ELF-1 (cell line): ENCODE measurements at regions not wholly inside any gene's neighbourhood (a gene's known extent, or its start where the extent isn't known, plus 50 kb on each side); places are given as distances from the start of the nearest gene placed in this dataset.

Experiments
- DNase-seq: peaks from one replicate; pipeline ENCODE4 v3.0.0-alpha.2; 2016; ENCODE audit warnings: low read depth, low spot score

- DNase-seq = no peak
These were observed 74.7 kb downstream of the SDC1 start for GRCh38 chr2:20150110-20150706.

GRCh38 chr2:20149703-20150030, 75.3 kb downstream of the SDC1 start:
- DNase-seq = peak; percentile 12

GRCh38 chr2:20148923-20149702, 75.8 kb downstream of the SDC1 start:
- DNase-seq = peak; percentile 14

GRCh38 chr2:20148426-20148922, 76.5 kb downstream of the SDC1 start:
- DNase-seq = no peak

GRCh38 chr2:20147351-20147750, 77.6 kb downstream of the SDC1 start:
- DNase-seq = no peak

- no peak for DNase-seq
These were observed 78.5 kb downstream of the SDC1 start for GRCh38 chr2:20146401-20146800.

GRCh38 chr2:20145497-20146193, 79.3 kb downstream of the SDC1 start:
- DNase-seq = peak; percentile 62

- peak; percentile 63 for DNase-seq
These were observed 80.1 kb downstream of the SDC1 start for GRCh38 chr2:20144861-20145260.

GRCh38 chr2:20144196-20144595, 80.7 kb downstream of the SDC1 start:
- no peak for DNase-seq

- DNase-seq = peak; percentile 90
These were observed 81.7 kb downstream of the SDC1 start for GRCh38 chr2:20143263-20143662.

GRCh38 chr2:20141806-20142205, 83.1 kb downstream of the SDC1 start:
- DNase-seq = no peak

- DNase-seq = peak; percentile 34
These were observed 83.7 kb downstream of the SDC1 start for GRCh38 chr2:20141056-20141762.

- DNase-seq = no peak
These were observed 84.4 kb downstream of the SDC1 start for GRCh38 chr2:20140321-20141055.

GRCh38 chr2:20139407-20140172, 85.3 kb downstream of the SDC1 start:
- DNase-seq = peak; percentile 39

- peak; percentile 66 for DNase-seq
These were observed 86.2 kb downstream of the SDC1 start for GRCh38 chr2:20138696-20139095.

- no peak for DNase-seq
These were observed 86.5 kb upstream of the LAPTM4A start for GRCh38 chr2:20137884-20138283.

- peak; percentile 18 for DNase-seq
These were observed 85.7 kb upstream of the LAPTM4A start for GRCh38 chr2:20137131-20137571.

- peak; percentile 23 for DNase-seq
These were observed 84.7 kb upstream of the LAPTM4A start for GRCh38 chr2:20136149-20136548.

GRCh38 chr2:20135631-20136050, 84.2 kb upstream of the LAPTM4A start:
- DNase-seq = peak; percentile 87

- DNase-seq = no peak
These were observed 81.6 kb upstream of the LAPTM4A start for GRCh38 chr2:20132990-20133535.
